ENCODE measurements at regions not wholly inside any gene's neighbourhood (a gene's known extent, or its start where the extent isn't known, plus 50 kb on each side); places are given as distances from the start of the nearest gene placed in this dataset.

GRCh38 chr2:23311186-23311585 is 73.8 kb upstream of the KLHL29 start (continued):
- TF ChIP-seq ZIC2 (tag by site-specific recombination; IDR thresholded peaks at IDR 0.05) = no peak

GRCh38 chr2:23312996-23313606 is 71.9 kb upstream of the KLHL29 start:
- TF ChIP-seq YY1 (tag by site-specific recombination; IDR thresholded peaks at IDR 0.05) (no peak), PBX3 (CRISPR knock-in tag; IDR thresholded peaks at IDR 0.05) (no peak), ZNF837 (tag by site-specific recombination; IDR thresholded peaks at IDR 0.05) (no peak), ZNF530 (tag by site-specific recombination; IDR thresholded peaks at IDR 0.05; ENCODE audit: low read depth) (no peak), ZNF155 (tag by site-specific recombination; IDR thresholded peaks at IDR 0.05) (no peak), BCL6B (tag by site-specific recombination; IDR thresholded peaks at IDR 0.05) (no peak), ELK4 (IDR thresholded peaks at IDR 0.05; ENCODE audit: borderline replicate concordance, low read depth, low read length) (no peak), ZNF274 (IDR thresholded peaks at IDR 0.05; ENCODE audit: low read length) (no peak), ZNF274 (tag by site-specific recombination; IDR thresholded peaks at IDR 0.05; ENCODE audit: borderline replicate concordance) (no peak), KLF16 (tag by site-specific recombination; IDR thresholded peaks at IDR 0.05) (no peak), REPIN1 (tag by site-specific recombination; IDR thresholded peaks at IDR 0.05; ENCODE audit: low read depth) (no peak), ZNF626 (tag by site-specific recombination; IDR thresholded peaks at IDR 0.05) (no peak), KLF1 (tag by site-specific recombination; IDR thresholded peaks at IDR 0.05) (no peak), ZBTB7A (tag by site-specific recombination; IDR thresholded peaks at IDR 0.05; ENCODE audit: low read depth) (no peak), ZNF157 (tag by site-specific recombination; IDR thresholded peaks at IDR 0.05) (no peak), ZNF138 (tag by site-specific recombination; IDR thresholded peaks at IDR 0.05; ENCODE audit: borderline replicate concordance) (no peak), ZNF677 (tag by site-specific recombination; IDR thresholded peaks at IDR 0.05) (no peak), GLIS1 (tag by site-specific recombination; IDR thresholded peaks at IDR 0.05) (no peak), ZNF560 (tag by site-specific recombination; IDR thresholded peaks at IDR 0.05; ENCODE audit: borderline replicate concordance) (no peak)
- no peak overlapping the region for H3K27ac ChIP-seq (ENCODE audit: extremely low read depth, low read depth, low read length)
- ChIA-PET CTCF (interaction anchor here (0.6 to 1.7 kb wide), 15 partner anchors 8 to 394 kb away, joined by 3 to 10 read pairs (median 4); no protein-coding TSS in a partner anchor), POLR2A (no interaction called here)
- H3K36me3 ChIP-seq (ENCODE audit: control insufficient read depth in 2 of 2, insufficient read depth in 1 of 2, low read length in 2 of 2) = no peaks in the 10 kb centered on the region
- no peaks in the 10 kb centered on the region for H3K4me1 ChIP-seq (ENCODE audit: control insufficient read depth, insufficient read depth, low read length)
- H3K4me3 ChIP-seq (ENCODE audit: low read depth, low read length) = no peak overlapping the region
- no peaks in the 10 kb centered on the region for H3K9me3 ChIP-seq (ENCODE audit: control insufficient read depth, insufficient read depth, low read depth, low read length)

GRCh38 chr2:23314687-23315086 is 70.3 kb upstream of the KLHL29 start:
- H3K36me3 ChIP-seq (ENCODE audit: control insufficient read depth in 2 of 2, insufficient read depth in 1 of 2, low read length in 2 of 2) = no peaks in the 10 kb centered on the region
- ChIA-PET CTCF (interaction anchor here (0.6 to 1.8 kb wide), 2 partner anchors 11 to 86 kb away, joined by 3 to 6 read pairs; no protein-coding TSS in a partner anchor), POLR2A (no interaction called here)
- no peaks in the 10 kb centered on the region for H3K9me3 ChIP-seq (ENCODE audit: control insufficient read depth, insufficient read depth, low read depth, low read length)
- H3K4me3 ChIP-seq (ENCODE audit: low read depth, low read length) = no peak overlapping the region
- no peaks in the 10 kb centered on the region for H3K4me1 ChIP-seq (ENCODE audit: control insufficient read depth, insufficient read depth, low read length)
- H3K27ac ChIP-seq (ENCODE audit: extremely low read depth, low read depth, low read length) = no peak overlapping the region
- TF ChIP-seq ZNF311 (tag by site-specific recombination; IDR thresholded peaks at IDR 0.05; ENCODE audit: borderline replicate concordance) = no peak
- TF ChIP-seq ZBTB49 (tag by site-specific recombination; IDR thresholded peaks at IDR 0.05; ENCODE audit: low read depth) = no peak
- no peak for TF ChIP-seq ZNF561 (tag by site-specific recombination; IDR thresholded peaks at IDR 0.05; ENCODE audit: borderline replicate concordance)
- TF ChIP-seq ZXDB (tag by site-specific recombination; IDR thresholded peaks at IDR 0.05) = no peak
- TF ChIP-seq ZFP37 (tag by site-specific recombination; IDR thresholded peaks at IDR 0.05) = no peak
- TF ChIP-seq KLF1 (tag by site-specific recombination; IDR thresholded peaks at IDR 0.05) = no peak

Measured in HEK293 (cell line).